ENCODE measurements at regions not wholly inside any gene's neighbourhood (a gene's known extent, or its start where the extent isn't known, plus 50 kb on each side); places are given as distances from the start of the nearest gene placed in this dataset.
"Not testable (repeated sequence)": the region's sequence is repeated elsewhere in the genome, so short reads cannot be mapped to it uniquely, and the experiment has no call there.

DNA sequence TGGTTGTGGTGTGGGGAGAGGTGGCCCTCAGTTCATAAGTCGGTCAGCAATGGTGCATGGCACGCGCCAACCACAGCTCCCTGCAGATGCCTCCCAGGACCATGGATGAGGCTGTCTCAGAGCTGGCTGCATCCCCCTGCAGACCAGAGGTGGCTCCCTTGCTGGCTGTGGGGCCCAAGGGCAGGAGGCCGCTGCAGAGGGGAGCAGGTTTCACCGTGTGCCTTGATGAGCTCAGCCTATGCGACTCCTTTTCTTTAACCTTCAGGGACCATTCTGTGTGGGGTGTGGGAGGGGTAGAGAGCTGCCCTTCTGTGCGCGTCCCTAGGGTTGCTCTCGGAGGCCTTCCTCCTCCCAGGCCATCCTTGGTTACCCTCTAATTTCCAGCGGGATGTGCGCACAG is 152.4 kb downstream of the ACTR3B start:
- H3K4me3 ChIP-seq (ENCODE audit: low read depth, low read length), result no peak overlapping the region
- DNase-seq (ENCODE audit: low read depth), result no peak
- TF ChIP-seq, protein P1, sequence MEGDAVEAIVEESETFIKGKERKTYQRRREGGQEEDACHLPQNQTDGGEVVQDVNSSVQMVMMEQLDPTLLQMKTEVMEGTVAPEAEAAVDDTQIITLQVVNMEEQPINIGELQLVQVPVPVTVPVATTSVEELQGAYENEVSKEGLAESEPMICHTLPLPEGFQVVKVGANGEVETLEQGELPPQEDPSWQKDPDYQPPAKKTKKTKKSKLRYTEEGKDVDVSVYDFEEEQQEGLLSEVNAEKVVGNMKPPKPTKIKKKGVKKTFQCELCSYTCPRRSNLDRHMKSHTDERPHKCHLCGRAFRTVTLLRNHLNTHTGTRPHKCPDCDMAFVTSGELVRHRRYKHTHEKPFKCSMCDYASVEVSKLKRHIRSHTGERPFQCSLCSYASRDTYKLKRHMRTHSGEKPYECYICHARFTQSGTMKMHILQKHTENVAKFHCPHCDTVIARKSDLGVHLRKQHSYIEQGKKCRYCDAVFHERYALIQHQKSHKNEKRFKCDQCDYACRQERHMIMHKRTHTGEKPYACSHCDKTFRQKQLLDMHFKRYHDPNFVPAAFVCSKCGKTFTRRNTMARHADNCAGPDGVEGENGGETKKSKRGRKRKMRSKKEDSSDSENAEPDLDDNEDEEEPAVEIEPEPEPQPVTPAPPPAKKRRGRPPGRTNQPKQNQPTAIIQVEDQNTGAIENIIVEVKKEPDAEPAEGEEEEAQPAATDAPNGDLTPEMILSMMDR (IDR thresholded peaks at IDR 0.05; ENCODE audit: insufficient read depth, low read depth, low read length, missing control alignments), result no peak

- TF ChIP-seq, protein P1 (IDR thresholded peaks at IDR 0.05; ENCODE audit: insufficient read depth, low read depth, low read length, missing control alignments), result no peak
- no peak for DNase-seq (ENCODE audit: low read depth)
- H3K4me3 ChIP-seq (ENCODE audit: low read depth, low read length), result no peak overlapping the region
Observed at GRCh38 chr7:152912511-152912910, 153.0 kb downstream of the ACTR3B start.

DNA sequence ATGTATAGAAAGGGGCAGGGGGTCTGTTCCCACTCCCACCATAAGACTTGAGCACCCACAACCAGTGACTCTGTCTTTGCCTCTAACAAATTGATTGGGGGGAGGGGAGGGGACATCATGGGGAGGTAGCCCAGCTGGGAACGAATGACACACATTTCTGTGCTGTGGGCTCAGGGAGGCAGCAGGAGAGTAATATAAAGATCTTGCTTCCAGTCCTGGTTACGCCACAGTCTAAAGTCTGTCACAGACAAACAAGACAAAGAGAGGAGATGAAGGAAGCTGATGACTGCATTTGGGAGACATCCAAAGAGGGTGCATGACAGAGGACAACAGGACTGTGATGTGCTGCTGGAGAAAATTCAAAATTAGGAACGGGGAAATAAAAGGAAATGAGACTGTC is 153.9 kb downstream of the ACTR3B start:
- TF ChIP-seq, protein P1 (IDR thresholded peaks at IDR 0.05; ENCODE audit: insufficient read depth, low read depth, low read length, missing control alignments), result no peak

DNA sequence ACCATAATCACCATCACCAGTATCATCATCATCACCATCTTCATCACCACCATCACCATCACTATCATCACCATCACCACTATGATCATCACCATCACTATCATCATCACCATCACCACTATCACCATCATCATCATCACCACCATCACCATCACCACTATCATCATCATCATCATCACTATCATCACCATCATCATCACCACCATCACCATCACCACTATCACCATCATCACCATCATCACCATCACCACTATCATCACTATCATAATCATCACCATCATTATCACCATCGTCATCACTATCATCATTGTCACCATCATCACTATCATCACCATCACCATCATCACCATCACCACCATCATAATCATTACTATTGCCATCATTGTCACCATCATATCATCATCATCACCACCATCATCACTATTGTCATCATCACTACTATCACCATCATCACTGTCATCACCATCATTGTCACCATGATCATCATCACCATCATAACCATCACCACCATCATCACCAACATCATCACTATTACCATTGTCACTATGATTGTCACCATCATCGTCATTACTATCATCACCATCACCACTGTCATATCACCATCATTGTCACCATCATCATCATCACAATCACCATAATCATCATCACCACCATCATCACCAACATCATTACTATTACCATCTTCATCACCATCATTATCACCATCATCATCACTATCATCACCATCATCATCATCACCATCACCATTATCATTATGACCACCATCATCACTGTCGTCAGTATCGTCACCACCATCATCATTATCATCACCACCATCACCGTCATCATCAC is 154.7 kb downstream of the ACTR3B start:
- no peak overlapping the region for H3K4me3 ChIP-seq (ENCODE audit: low read depth, low read length)
- no peak for DNase-seq (ENCODE audit: low read depth)
- TF ChIP-seq, protein P1 (IDR thresholded peaks at IDR 0.05; ENCODE audit: insufficient read depth, low read depth, low read length, missing control alignments), result no peak

More for the DNA sequence above, 153.9 kb downstream of the ACTR3B start:
- DNase-seq (ENCODE audit: low read depth), result no peak
- H3K4me3 ChIP-seq (ENCODE audit: low read depth, low read length), result no peak overlapping the region

DNA sequence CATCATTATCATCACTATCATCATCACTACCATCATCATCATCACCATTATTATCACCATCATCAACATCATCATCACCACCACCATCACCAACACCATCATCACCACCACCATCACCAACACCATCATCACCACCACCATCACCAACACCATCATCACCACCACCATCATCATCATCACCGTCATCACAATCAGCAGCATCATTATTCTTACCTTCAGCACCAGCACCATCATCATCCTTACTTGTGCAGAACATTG is 155.2 kb downstream of the ACTR3B start:
- not testable (repeated sequence) for H3K4me3 ChIP-seq (ENCODE audit: low read depth, low read length); DNase-seq (ENCODE audit: low read depth)

DNA sequence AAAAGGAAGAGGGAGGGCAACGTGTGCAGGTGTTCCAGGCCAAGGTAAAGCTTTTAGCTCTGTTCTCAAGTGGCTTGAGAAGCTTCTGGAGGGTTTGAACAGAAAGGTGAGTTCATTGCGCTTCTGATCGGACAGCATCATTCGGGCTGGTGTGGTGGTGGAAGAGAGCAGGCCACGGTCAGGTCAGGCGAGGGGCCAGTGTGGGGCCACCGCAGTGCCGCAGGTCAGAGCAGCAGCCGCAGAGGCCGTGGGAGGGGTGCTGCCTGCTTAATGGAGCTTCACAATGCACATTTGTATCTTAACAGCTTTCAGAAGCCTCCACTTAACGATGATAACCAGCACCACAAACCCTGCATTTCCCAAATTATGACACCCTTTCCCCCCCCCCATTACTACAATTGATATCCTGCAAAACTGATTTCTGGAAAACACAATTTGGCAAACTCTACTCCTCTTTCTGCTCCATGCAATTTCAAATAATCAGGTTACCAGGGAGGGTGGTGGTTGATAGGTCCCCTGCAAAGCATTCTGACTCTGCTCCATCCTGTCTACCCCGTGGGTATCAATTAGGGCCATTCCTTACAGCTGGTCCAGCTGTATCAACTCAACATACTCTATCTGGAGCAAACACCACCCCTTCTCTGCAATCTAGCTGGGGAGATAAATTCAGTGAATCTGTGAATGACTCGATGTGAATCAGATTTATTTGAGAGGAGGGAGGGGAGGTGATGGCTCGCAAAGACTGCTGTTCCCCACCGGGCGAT is 162.9 kb downstream of the ACTR3B start:
- DNase-seq (ENCODE audit: low read depth), result no peak
- no peak overlapping the region for H3K4me3 ChIP-seq (ENCODE audit: low read depth, low read length)
- TF ChIP-seq, protein P1 (IDR thresholded peaks at IDR 0.05; ENCODE audit: insufficient read depth, low read depth, low read length, missing control alignments), result no peak

- TF ChIP-seq, protein P1 (IDR thresholded peaks at IDR 0.05; ENCODE audit: insufficient read depth, low read depth, low read length, missing control alignments), result no peak
- DNase-seq (ENCODE audit: low read depth), result no peak
- no peak overlapping the region for H3K4me3 ChIP-seq (ENCODE audit: low read depth, low read length)
Observed at GRCh38 chr7:152923711-152924110, 164.2 kb downstream of the ACTR3B start.

Data from GM12865 (cell line).